GM12892 (cell line): ENCODE measurements at regions not wholly inside any gene's neighbourhood (a gene's known extent, or its start where the extent isn't known, plus 50 kb on each side); places are given as distances from the start of the nearest gene placed in this dataset.
"Not testable (repeated sequence)": the region's sequence is repeated elsewhere in the genome, so short reads cannot be mapped to it uniquely, and the experiment has no call there.

Experiments
- POLR2A ChIP-seq: IDR thresholded peaks from 2 replicates; pipeline ENCODE4 v1.6.1; 2011; ENCODE audit warnings: low read depth, low read length, control low read depth
- POLR2AphosphoS5 ChIP-seq: IDR thresholded peaks from 2 replicates; pipeline ENCODE4 v1.6.1; 2011; ENCODE audit warnings: low read depth, low read length, control low read depth
- TAF1 ChIP-seq: IDR thresholded peaks from 2 replicates; pipeline ENCODE4 v1.6.1; 2011; ENCODE audit warnings: low read depth, mild to moderate bottlenecking, control low read depth, low read length, borderline replicate concordance

DNA sequence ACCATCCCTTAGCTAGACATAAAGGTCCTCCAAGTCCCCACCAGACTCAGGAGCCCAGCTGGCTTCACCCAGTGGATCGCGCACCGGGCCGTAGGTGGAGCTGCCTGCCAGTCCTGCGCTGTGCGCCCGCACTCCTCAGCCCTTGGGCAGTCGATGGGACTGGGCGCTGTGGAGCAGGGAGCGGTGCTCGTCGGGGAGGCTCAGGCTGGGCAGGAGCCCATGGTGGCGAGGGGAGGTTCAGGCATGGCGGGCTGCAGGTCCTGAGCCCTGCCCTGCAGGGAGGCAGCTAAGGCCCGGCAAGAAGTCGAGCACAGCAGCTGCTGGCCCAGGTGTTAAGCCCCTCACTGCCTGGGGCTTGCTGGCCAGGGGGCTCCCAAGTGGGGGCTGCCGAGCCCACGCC is 361.8 kb upstream of the ZNF462 start:
- TF ChIP-seq POLR2AphosphoS5, POLR2A, TAF1: not testable (repeated sequence)
